Activated T-cell treated with anti-CD3 and anti-CD28 coated beads, Interleukin-2, amount 50 U/mL, for 48 hours (primary cell): ENCODE measurements at regions not wholly inside any gene's neighbourhood (a gene's known extent, or its start where the extent isn't known, plus 50 kb on each side); places are given as distances from the start of the nearest gene placed in this dataset.

Experiments
- DNase-seq, 2 experiments: peaks; one replicate each; pipeline ENCODE4 v3.0.0-alpha.2; 2020

GRCh38 chr9:108674766-108675530, 180.8 kb downstream of the ACTL7B start:
- DNase-seq: no peak

GRCh38 chr9:108673386-108673785, 182.4 kb downstream of the ACTL7B start:
- DNase-seq: no peak

- DNase-seq: no peak
Measured at GRCh38 chr9:108672475-108673190, 183.2 kb downstream of the ACTL7B start.

- no peak for DNase-seq
Measured at GRCh38 chr9:108671794-108672193, 184.0 kb downstream of the ACTL7B start.

- DNase-seq: no peak
Measured at GRCh38 chr9:108671176-108671575, 184.6 kb downstream of the ACTL7B start.

- no peak for DNase-seq
Measured at GRCh38 chr9:108668938-108669335, 186.8 kb downstream of the ACTL7B start.

GRCh38 chr9:108668191-108668937, 187.4 kb downstream of the ACTL7B start:
- DNase-seq: no peak

GRCh38 chr9:108666240-108666784, 189.5 kb downstream of the ACTL7B start:
- DNase-seq: no peak

GRCh38 chr9:108665521-108666239, 190.1 kb downstream of the ACTL7B start:
- DNase-seq: no peak

- no peak for DNase-seq
Measured at GRCh38 chr9:108664309-108665255, 191.2 kb downstream of the ACTL7B start.

- no peak for DNase-seq
Measured at GRCh38 chr9:108663422-108663821, 192.4 kb downstream of the ACTL7B start.

GRCh38 chr9:108662956-108663355, 192.8 kb downstream of the ACTL7B start:
- no peak for DNase-seq

- no peak for DNase-seq
Measured at GRCh38 chr9:108662091-108662875, 193.5 kb downstream of the ACTL7B start.

GRCh38 chr9:108656566-108656965, 199.2 kb downstream of the ACTL7B start:
- no peak for DNase-seq

GRCh38 chr9:108655818-108656217, 200.0 kb downstream of the ACTL7B start:
- no peak for DNase-seq

- no peak for DNase-seq
Measured at GRCh38 chr9:108654566-108654965, 201.2 kb downstream of the ACTL7B start.

GRCh38 chr9:108652851-108653250, 202.9 kb downstream of the ACTL7B start:
- no peak for DNase-seq

GRCh38 chr9:108650826-108651225, 205.0 kb downstream of the ACTL7B start:
- DNase-seq: no peak

GRCh38 chr9:108645520-108645919, 210.3 kb downstream of the ACTL7B start:
- no peak for DNase-seq

- no peak for DNase-seq
Measured at GRCh38 chr9:108643731-108644510, 211.9 kb downstream of the ACTL7B start.
